ENCODE measurements at regions not wholly inside any gene's neighbourhood (a gene's known extent, or its start where the extent isn't known, plus 50 kb on each side); places are given as distances from the start of the nearest gene placed in this dataset.
"Not testable (repeated sequence)": the region's sequence is repeated elsewhere in the genome, so short reads cannot be mapped to it uniquely, and the experiment has no call there.

DNA sequence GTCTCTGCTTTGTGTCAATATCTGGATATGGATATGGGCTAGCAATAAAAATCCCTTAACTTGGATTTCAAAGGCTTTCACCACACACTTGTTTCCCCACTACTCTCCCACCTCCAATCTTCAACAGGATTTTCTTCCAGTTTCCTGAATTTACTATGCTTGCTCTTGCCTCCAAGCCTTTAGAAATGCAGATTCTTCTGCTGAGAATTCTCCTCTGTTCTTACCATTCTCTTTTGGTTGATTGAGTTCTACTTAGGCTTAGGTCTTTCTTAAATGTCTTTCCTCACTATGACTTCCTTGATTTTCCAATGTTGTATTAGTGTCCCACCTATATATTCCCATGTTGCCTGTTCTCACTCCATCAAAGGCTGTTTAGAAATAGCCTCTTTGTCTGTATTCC, 1502.4 kb upstream of the TENM4 start:
- no peak for DNase-seq (ENCODE audit: low read depth)

GRCh38 chr11:80937842-80938241, 1497.0 kb upstream of the TENM4 start:
- no peak for DNase-seq (ENCODE audit: low read depth)

GRCh38 chr11:80930038-80930437, 1489.2 kb upstream of the TENM4 start:
- DNase-seq (ENCODE audit: low read depth), result no peak

DNA sequence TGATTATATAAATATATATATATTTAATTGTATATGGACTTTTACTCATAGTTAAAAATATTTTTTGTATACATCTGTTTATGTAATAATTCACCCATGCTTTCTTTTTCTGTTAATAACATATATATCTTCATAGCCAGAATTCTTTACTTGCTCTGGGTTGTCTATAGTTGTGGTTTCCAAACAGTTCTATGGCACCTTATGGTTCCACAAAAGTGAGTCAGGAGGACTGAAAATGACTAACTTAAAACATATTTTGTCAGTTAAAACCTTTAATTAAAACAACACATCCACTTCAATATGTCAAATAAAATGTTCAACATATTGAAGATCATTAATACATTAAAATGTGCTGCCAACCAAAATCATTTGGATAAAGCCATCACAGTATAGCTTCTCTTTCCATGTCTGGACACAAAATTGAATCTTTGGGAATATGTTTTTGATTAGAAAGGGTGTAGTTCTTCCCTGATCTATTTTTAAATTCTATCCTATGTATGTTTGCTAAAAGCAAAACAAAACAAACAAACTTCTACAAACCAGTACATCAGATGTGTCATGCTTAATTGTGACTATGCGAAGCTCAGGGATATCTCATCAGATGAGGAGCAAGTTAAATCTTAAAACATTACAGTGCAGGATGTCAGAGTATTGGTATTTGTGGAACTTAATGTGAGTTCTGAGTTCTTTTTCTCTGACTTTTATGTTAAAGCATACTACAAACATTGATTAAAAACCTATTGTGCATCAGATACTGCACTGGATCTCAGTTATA, 1488.4 kb upstream of the TENM4 start:
- DNase-seq (ENCODE audit: low read depth), result no peak

DNA sequence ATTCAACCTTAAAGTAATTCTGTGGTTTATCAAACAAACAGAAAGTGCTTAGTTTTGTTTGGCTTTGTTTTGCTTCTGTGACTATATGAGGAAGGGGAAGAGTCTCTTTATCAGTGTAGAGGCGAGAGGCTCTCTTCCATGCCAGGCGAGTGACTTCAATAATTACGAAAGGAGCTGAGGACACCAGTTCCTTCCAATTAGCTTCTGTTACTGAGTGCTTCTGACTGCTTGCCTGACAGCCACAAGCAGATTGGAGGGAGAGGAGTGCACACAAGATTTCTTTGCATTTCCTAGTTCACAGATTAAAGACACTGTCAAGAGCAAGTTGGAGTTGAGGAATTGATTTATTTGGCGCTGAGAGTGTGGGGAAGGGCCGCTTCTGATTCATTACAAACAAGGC, 1484.5 kb upstream of the TENM4 start:
- DNase-seq (ENCODE audit: low read depth), result no peak

- not testable (repeated sequence) for DNase-seq (ENCODE audit: low read depth)
Observed at GRCh38 chr11:80921310-80921709, 1480.5 kb upstream of the TENM4 start.

DNA sequence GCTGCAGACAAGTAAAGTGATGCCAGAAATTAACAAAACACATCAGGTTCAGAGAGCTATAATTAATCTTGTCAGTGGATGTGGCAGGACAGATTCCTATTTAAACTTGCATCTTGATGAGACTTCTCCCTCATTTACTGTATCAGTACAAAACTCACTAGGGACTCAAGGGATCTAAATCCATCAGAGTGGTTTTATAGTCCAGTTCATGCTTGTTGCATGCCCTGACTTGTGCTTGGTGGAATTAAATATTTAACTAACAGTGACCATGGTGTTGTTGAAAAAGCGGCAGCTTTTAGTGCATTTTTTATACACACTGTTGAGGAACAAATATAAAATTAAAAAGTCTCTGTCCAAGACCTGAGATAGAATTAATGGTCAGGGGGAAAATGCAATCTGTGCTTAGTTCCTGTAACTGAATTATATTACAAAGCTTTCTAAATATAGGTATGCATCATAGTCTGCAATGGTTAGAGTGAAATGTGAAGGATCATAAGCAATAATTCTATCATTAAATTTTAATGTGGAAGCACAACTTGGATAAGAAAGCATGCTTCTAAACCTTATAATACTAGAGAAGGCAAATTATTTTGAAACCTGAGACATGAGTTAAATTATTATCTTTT, 1475.5 kb upstream of the TENM4 start:
- no peak for DNase-seq (ENCODE audit: low read depth)

DNA sequence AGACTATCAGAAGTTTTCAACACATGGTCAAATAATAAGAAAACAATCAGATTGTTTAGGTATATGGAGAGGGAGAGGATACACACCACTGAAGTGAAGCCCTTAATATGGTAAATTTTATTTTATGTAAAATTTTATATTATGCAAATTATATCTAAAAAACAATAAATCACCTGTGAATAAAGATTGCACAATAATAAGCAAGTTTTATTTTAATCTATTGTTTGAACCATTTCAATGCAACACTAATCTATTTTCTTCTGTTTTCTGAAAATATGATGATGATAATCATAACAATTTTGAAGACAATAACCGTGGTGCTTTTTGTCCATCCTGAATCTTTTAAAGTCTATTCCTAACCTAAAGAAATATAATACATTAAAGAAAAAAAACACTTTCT, 1473.5 kb upstream of the TENM4 start:
- no peak for DNase-seq (ENCODE audit: low read depth)

DNA sequence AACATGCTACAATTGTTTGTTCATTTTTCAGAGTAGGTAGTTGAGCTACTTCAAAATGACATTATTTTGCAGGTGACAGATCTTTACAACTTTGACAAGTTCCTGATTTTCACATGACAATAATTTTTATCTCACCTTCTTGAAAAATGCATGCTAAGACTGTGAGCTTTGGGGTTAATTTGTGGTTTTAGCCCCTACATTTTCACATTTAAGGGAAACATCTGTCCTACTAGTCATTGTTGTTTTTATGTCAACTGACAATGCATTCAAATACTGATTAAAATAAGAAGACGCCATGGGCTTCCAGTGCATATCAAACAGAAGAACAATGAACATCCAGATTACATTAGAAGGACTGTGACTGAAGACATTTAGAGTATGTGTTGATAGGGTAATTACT, 1470.8 kb upstream of the TENM4 start:
- no peak for DNase-seq (ENCODE audit: low read depth)

GRCh38 chr11:80900265-80900664, 1459.4 kb upstream of the TENM4 start:
- no peak for DNase-seq (ENCODE audit: low read depth)

DNA sequence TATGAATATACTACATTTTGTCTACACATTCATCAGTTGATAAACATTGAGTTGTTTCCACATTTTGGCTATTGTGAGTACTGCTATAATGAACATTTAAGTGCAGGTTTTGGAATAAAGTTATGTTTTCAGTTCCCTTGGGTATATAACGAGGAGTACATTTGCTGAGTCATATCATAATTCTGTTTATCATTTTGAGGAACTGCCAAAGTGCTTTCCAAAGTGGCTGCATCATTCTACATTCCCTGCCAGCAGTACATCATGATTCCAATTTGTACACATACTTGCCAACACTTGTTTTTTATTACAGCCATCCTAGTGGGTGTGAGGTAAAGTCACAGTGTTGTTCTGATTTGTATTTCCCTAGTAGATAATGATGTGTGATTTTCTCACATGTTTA, 1458.6 kb upstream of the TENM4 start:
- DNase-seq (ENCODE audit: low read depth), result no peak

GRCh38 chr11:80898910-80899309, 1458.1 kb upstream of the TENM4 start:
- DNase-seq (ENCODE audit: low read depth), result no peak

GRCh38 chr11:80886684-80887083, 1445.9 kb upstream of the TENM4 start:
- no peak for DNase-seq (ENCODE audit: low read depth)

DNA sequence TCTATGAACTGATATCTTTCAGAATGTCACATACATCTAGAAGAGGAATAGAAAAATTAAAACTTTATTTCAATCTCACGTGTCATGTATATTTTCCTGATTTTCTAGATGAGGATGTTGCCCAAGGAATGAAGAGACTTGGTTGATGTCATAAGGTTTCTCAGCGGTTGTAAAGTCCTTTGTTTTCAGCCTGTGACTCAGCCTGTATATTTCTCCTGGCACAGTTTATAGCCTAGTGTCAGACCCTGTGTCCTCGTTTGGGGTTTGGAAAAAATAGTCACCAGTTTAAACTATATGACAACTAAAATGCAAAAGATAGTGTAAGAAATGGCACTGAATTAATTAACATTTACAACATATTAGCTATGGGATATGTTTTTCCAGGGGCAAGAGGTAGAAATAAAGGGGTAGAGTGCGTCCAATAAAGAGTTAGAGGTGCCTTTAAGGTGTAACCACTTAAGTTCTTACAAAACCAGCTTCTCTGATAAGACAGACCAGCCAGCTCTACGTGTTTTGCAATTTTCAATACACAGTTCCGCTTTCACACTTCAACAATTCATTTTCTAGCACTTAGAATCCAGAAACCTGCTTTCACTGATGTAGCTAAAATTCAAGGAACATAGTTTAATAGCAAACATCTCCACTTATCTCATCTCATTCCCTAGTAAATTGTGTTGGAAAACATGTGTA, 1432.6 kb upstream of the TENM4 start:
- DNase-seq (ENCODE audit: low read depth), result no peak

DNA sequence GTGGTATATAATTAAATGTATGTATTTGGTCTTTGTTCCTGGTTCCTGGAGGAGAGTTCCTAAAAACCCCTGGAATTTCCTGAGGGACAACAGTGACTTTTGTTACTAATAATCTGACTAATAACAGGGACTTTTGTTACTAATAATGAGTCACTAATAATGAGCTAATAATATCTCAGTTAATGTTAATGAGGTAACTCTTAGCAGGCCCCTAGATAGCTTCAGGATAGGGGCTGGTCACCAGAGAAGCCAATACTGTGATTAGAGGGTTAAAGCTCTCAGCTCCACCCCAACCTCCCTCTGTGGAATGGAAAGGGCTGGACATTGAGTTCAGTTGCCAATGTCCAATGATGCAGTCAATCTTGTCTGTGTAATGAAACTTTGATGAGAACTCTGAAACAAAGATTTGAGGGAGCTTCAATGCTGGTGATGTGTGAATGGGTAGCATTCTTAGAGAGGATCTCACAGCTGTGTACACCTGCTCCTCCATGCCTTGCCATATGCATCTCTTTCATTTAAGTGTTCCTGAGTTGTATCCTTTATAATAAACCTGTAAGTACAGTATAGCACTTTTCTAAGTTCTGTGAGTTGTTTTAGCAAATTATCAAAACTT, 1431.4 kb upstream of the TENM4 start:
- no peak for DNase-seq (ENCODE audit: low read depth)

DNA sequence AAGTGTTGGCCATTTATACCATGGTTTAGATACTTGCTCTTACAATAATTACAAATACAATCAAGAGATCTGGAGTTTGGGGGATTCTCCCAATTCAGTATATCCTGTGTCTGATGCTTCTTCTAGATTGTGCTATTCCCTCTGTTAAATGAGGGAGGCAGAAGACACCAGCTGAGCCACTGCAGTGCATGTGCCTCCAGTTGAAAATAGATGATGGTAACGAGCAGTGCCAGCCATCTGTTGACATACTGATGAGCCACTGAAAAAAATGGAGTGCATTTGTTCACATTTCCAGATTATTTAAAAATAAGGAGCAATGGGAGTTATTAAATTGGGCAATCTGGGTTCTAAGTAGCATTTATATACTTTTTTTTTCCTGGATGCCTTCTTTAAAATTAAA, 1428.0 kb upstream of the TENM4 start:
- DNase-seq (ENCODE audit: low read depth), result no peak

DNA sequence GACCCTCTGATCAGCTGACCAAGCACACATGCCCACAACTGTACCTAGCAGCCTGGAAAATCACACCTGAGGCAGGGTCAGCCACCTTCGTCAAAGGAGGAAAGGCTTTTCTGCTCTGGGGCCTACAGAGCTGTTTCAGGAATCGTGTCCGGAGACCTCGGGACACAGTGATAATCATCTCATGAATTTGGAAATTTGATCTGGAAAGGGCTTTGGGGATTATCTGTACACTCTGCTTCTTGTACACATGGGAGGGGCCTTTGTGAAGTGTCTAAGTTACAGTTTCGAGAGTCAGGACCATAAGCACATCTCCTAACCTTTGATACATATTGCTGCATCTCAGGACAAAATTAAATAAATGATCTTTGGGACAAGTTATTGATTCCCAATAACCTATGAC, 1421.2 kb upstream of the TENM4 start:
- DNase-seq (ENCODE audit: low read depth), result no peak

GRCh38 chr11:80861193-80861592, 1420.4 kb upstream of the TENM4 start:
- no peak for DNase-seq (ENCODE audit: low read depth)

GRCh38 chr11:80860632-80861031, 1419.8 kb upstream of the TENM4 start:
- no peak for DNase-seq (ENCODE audit: low read depth)

DNA sequence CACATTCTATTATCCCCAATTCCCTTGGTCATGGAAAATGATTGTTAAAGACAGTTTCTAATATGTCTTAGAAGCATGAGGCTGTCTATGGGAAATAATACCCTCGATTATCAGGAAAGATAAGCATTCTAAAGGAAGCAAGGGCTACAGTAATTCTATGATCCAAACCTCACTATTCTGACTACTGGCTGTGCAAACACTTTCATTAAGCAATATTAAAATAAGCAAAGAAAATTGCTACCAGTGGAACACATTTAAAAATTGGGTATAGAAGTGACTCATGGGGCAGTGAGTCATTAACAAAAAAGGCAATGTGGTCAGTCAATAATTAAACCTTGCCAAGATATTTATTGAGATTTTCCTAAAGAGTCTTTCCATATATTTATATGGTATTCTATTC, 1415.2 kb upstream of the TENM4 start:
- no peak for DNase-seq (ENCODE audit: low read depth)

GRCh38 chr11:80855426-80855825, 1414.6 kb upstream of the TENM4 start:
- no peak for DNase-seq (ENCODE audit: low read depth)

DNA sequence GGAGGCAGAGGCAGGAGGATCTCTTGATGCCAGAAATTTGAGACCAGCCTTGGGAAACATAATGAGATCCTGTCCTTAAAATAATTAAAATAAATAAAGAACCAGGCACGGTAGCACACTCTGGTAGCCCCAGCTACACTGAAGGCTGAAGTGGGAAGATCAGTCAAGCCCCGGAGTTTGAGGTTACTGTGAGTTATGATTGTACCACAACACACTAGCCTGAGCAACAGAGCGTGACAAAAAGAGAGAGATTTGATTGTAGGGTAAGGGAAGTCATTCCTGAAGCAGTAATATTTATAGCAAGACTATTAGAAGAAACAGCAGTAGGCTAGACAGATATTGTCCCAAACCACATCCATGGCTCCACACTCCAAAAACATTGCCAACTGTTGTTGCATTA, 1408.4 kb upstream of the TENM4 start:
- no peak for DNase-seq (ENCODE audit: low read depth)

DNA sequence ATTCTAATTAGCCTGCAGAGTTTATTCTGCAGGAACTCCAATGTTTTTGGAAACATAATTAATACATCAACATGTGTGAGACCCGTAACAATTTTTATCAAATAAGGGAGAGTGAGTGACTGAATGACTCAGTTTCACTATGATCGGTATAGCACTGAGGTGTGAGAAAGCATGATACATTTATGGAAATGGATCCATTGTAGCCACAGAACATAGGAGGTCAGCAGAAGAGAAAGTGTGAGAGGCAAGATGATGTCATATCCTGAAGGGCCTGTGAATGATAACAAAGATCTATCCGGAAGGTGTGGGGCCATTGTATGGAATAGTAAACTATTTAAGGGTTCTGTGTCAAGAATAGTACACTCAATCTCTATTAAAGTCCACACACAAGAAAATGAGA, 1406.1 kb upstream of the TENM4 start:
- no peak for DNase-seq (ENCODE audit: low read depth)

Data from activated T-cell treated with anti-CD3 and anti-CD28 coated beads for 48 hours (primary cell).